ENCODE measurements at regions not wholly inside any gene's neighbourhood (a gene's known extent, or its start where the extent isn't known, plus 50 kb on each side); places are given as distances from the start of the nearest gene placed in this dataset.

- Histone ChIP-seq H3K27me3 (ENCODE audit: control insufficient read depth in 1 of 2, insufficient read depth in 2 of 2, low read length in 2 of 2) (no peaks in the 10 kb centered on the region), H3K36me3 (ENCODE audit: control insufficient read depth in 2 of 2, insufficient read depth in 2 of 2, low read length in 2 of 2) (no peaks in the 10 kb centered on the region), H3K4me1 (ENCODE audit: control insufficient read depth, insufficient read depth, low read length) (no peaks in the 10 kb centered on the region), H3K9me3 (ENCODE audit: control insufficient read depth in 2 of 2, low read length in 2 of 2) (peaks cover 0 to 5% of the 10 kb centered on the region in 2 donors), H3K9ac (ENCODE audit: low read length in 2 of 2) (no peak overlapping the region), H3K27ac (ENCODE audit: low read length) (no peak overlapping the region), H3K4me3 (ENCODE audit: low read length in 2 of 2) (no peak overlapping the region)
Observed at GRCh38 chr4:175109933-175110332, 191.8 kb downstream of the ADAM29 start.

- no peak overlapping the region for H3K4me3 ChIP-seq (ENCODE audit: low read length in 2 of 2)
- no peak overlapping the region for H3K27ac ChIP-seq (ENCODE audit: low read length)
Observed at GRCh38 chr4:175125410-175126068, 207.4 kb downstream of the ADAM29 start.

GRCh38 chr4:175127314-175127713 is 209.2 kb downstream of the ADAM29 start:
- Histone ChIP-seq H3K9ac (ENCODE audit: low read length in 2 of 2) (no peak overlapping the region), H3K27ac (ENCODE audit: low read length) (no peak overlapping the region), H3K4me3 (ENCODE audit: low read length in 2 of 2) (no peak overlapping the region), H3K9me3 (ENCODE audit: control insufficient read depth in 2 of 2, low read length in 2 of 2) (peaks cover 0 to 4% of the 10 kb centered on the region in 2 donors), H3K4me1 (ENCODE audit: control insufficient read depth, insufficient read depth, low read length) (no peaks in the 10 kb centered on the region), H3K27me3 (ENCODE audit: control insufficient read depth in 1 of 2, insufficient read depth in 2 of 2, low read length in 2 of 2) (no peaks in the 10 kb centered on the region), H3K36me3 (ENCODE audit: control insufficient read depth in 2 of 2, insufficient read depth in 2 of 2, low read length in 2 of 2) (no peaks in the 10 kb centered on the region)

More at GRCh38 chr4:175125410-175126068, 207.4 kb downstream of the ADAM29 start:
- peaks cover 0 to 10% of the 10 kb centered on the region in 2 donors for H3K9me3 ChIP-seq (ENCODE audit: control insufficient read depth in 2 of 2, low read length in 2 of 2)
- H3K27me3 ChIP-seq (ENCODE audit: control insufficient read depth in 1 of 2, insufficient read depth in 2 of 2, low read length in 2 of 2), result no peaks in the 10 kb centered on the region
- no peak overlapping the region for H3K9ac ChIP-seq (ENCODE audit: low read length in 2 of 2)
- no peaks in the 10 kb centered on the region for H3K36me3 ChIP-seq (ENCODE audit: control insufficient read depth in 2 of 2, insufficient read depth in 2 of 2, low read length in 2 of 2)
- no peaks in the 10 kb centered on the region for H3K4me1 ChIP-seq (ENCODE audit: control insufficient read depth, insufficient read depth, low read length)

- H3K4me1 ChIP-seq (ENCODE audit: control insufficient read depth, insufficient read depth, low read length), result no peaks in the 10 kb centered on the region
- no peak overlapping the region for H3K27ac ChIP-seq (ENCODE audit: low read length)
- no peak overlapping the region for H3K4me3 ChIP-seq (ENCODE audit: low read length in 2 of 2)
- no peak overlapping the region for H3K9ac ChIP-seq (ENCODE audit: low read length in 2 of 2)
- no peaks in the 10 kb centered on the region for H3K27me3 ChIP-seq (ENCODE audit: control insufficient read depth in 1 of 2, insufficient read depth in 2 of 2, low read length in 2 of 2)
- H3K9me3 ChIP-seq (ENCODE audit: control insufficient read depth in 2 of 2, low read length in 2 of 2), result no peaks in the 10 kb centered on the region
- H3K36me3 ChIP-seq (ENCODE audit: control insufficient read depth in 2 of 2, insufficient read depth in 2 of 2, low read length in 2 of 2), result no peaks in the 10 kb centered on the region
Observed at GRCh38 chr4:175129797-175130196, 211.6 kb downstream of the ADAM29 start.

- no peak overlapping the region for H3K9ac ChIP-seq (ENCODE audit: low read length in 2 of 2)
- no peaks in the 10 kb centered on the region for H3K27me3 ChIP-seq (ENCODE audit: control insufficient read depth in 1 of 2, insufficient read depth in 2 of 2, low read length in 2 of 2)
- H3K27ac ChIP-seq (ENCODE audit: low read length), result no peak overlapping the region
Observed at GRCh38 chr4:175139205-175139604, 221.0 kb downstream of the ADAM29 start.

GRCh38 chr4:175143116-175143515 is 225.0 kb downstream of the ADAM29 start:
- no peaks in the 10 kb centered on the region for H3K4me1 ChIP-seq (ENCODE audit: control insufficient read depth, insufficient read depth, low read length)
- no peak overlapping the region for H3K4me3 ChIP-seq (ENCODE audit: low read length in 2 of 2)
- no peaks in the 10 kb centered on the region for H3K9me3 ChIP-seq (ENCODE audit: control insufficient read depth in 2 of 2, low read length in 2 of 2)
- no peaks in the 10 kb centered on the region for H3K36me3 ChIP-seq (ENCODE audit: control insufficient read depth in 2 of 2, insufficient read depth in 2 of 2, low read length in 2 of 2)
- no peak overlapping the region for H3K27ac ChIP-seq (ENCODE audit: low read length)
- H3K27me3 ChIP-seq (ENCODE audit: control insufficient read depth in 1 of 2, insufficient read depth in 2 of 2, low read length in 2 of 2), result no peaks in the 10 kb centered on the region
- H3K9ac ChIP-seq (ENCODE audit: low read length in 2 of 2), result no peak overlapping the region

More at GRCh38 chr4:175139205-175139604, 221.0 kb downstream of the ADAM29 start:
- Histone ChIP-seq H3K4me1 (ENCODE audit: control insufficient read depth, insufficient read depth, low read length) (no peaks in the 10 kb centered on the region), H3K4me3 (ENCODE audit: low read length in 2 of 2) (no peak overlapping the region), H3K36me3 (ENCODE audit: control insufficient read depth in 2 of 2, insufficient read depth in 2 of 2, low read length in 2 of 2) (no peaks in the 10 kb centered on the region), H3K9me3 (ENCODE audit: control insufficient read depth in 2 of 2, low read length in 2 of 2) (no peaks in the 10 kb centered on the region)

- Histone ChIP-seq H3K4me1 (ENCODE audit: control insufficient read depth, insufficient read depth, low read length) (no peaks in the 10 kb centered on the region), H3K4me3 (ENCODE audit: low read length in 2 of 2) (no peak overlapping the region), H3K27ac (ENCODE audit: low read length) (no peak overlapping the region), H3K9me3 (ENCODE audit: control insufficient read depth in 2 of 2, low read length in 2 of 2) (no peaks in the 10 kb centered on the region), H3K27me3 (ENCODE audit: control insufficient read depth in 1 of 2, insufficient read depth in 2 of 2, low read length in 2 of 2) (no peaks in the 10 kb centered on the region), H3K36me3 (ENCODE audit: control insufficient read depth in 2 of 2, insufficient read depth in 2 of 2, low read length in 2 of 2) (no peaks in the 10 kb centered on the region), H3K9ac (ENCODE audit: low read length in 2 of 2) (no peak overlapping the region)
Observed at GRCh38 chr4:175146799-175147198, 228.6 kb downstream of the ADAM29 start.

- no peaks in the 10 kb centered on the region for H3K27me3 ChIP-seq (ENCODE audit: control insufficient read depth in 1 of 2, insufficient read depth in 2 of 2, low read length in 2 of 2)
- no peaks in the 10 kb centered on the region for H3K4me1 ChIP-seq (ENCODE audit: control insufficient read depth, insufficient read depth, low read length)
- no peaks in the 10 kb centered on the region for H3K36me3 ChIP-seq (ENCODE audit: control insufficient read depth in 2 of 2, insufficient read depth in 2 of 2, low read length in 2 of 2)
- no peak overlapping the region for H3K9ac ChIP-seq (ENCODE audit: low read length in 2 of 2)
- H3K9me3 ChIP-seq (ENCODE audit: control insufficient read depth in 2 of 2, low read length in 2 of 2), result no peaks in the 10 kb centered on the region
- H3K27ac ChIP-seq (ENCODE audit: low read length), result no peak overlapping the region
- no peak overlapping the region for H3K4me3 ChIP-seq (ENCODE audit: low read length in 2 of 2)
Observed at GRCh38 chr4:175147233-175147632, 229.1 kb downstream of the ADAM29 start.

GRCh38 chr4:175166020-175166419 is 247.9 kb downstream of the ADAM29 start:
- no peaks in the 10 kb centered on the region for H3K9me3 ChIP-seq (ENCODE audit: control insufficient read depth in 2 of 2, low read length in 2 of 2)
- no peaks in the 10 kb centered on the region for H3K4me1 ChIP-seq (ENCODE audit: control insufficient read depth, insufficient read depth, low read length)
- no peak overlapping the region for H3K27ac ChIP-seq (ENCODE audit: low read length)
- H3K27me3 ChIP-seq (ENCODE audit: control insufficient read depth in 1 of 2, insufficient read depth in 2 of 2, low read length in 2 of 2), result no peaks in the 10 kb centered on the region
- H3K36me3 ChIP-seq (ENCODE audit: control insufficient read depth in 2 of 2, insufficient read depth in 2 of 2, low read length in 2 of 2), result no peaks in the 10 kb centered on the region
- H3K4me3 ChIP-seq (ENCODE audit: low read length in 2 of 2), result no peak overlapping the region
- H3K9ac ChIP-seq (ENCODE audit: low read length in 2 of 2), result no peak overlapping the region

GRCh38 chr4:175176710-175177109 is 258.6 kb downstream of the ADAM29 start:
- no peak overlapping the region for H3K27ac ChIP-seq (ENCODE audit: low read length)
- H3K27me3 ChIP-seq (ENCODE audit: control insufficient read depth in 1 of 2, insufficient read depth in 2 of 2, low read length in 2 of 2), result no peaks in the 10 kb centered on the region

GRCh38 chr4:175190654-175191053 is 272.5 kb downstream of the ADAM29 start:
- no peaks in the 10 kb centered on the region for H3K9me3 ChIP-seq (ENCODE audit: control insufficient read depth in 2 of 2, low read length in 2 of 2)
- no peaks in the 10 kb centered on the region for H3K36me3 ChIP-seq (ENCODE audit: control insufficient read depth in 2 of 2, insufficient read depth in 2 of 2, low read length in 2 of 2)
- H3K27me3 ChIP-seq (ENCODE audit: control insufficient read depth in 1 of 2, insufficient read depth in 2 of 2, low read length in 2 of 2), result no peaks in the 10 kb centered on the region
- H3K4me3 ChIP-seq (ENCODE audit: low read length in 2 of 2), result no peak overlapping the region
- H3K9ac ChIP-seq (ENCODE audit: low read length in 2 of 2), result no peak overlapping the region
- no peaks in the 10 kb centered on the region for H3K4me1 ChIP-seq (ENCODE audit: control insufficient read depth, insufficient read depth, low read length)
- H3K27ac ChIP-seq (ENCODE audit: low read length), result no peak overlapping the region

More at GRCh38 chr4:175176710-175177109, 258.6 kb downstream of the ADAM29 start:
- no peaks in the 10 kb centered on the region for H3K9me3 ChIP-seq (ENCODE audit: control insufficient read depth in 2 of 2, low read length in 2 of 2)
- H3K4me3 ChIP-seq (ENCODE audit: low read length in 2 of 2), result no peak overlapping the region
- no peak overlapping the region for H3K9ac ChIP-seq (ENCODE audit: low read length in 2 of 2)
- H3K36me3 ChIP-seq (ENCODE audit: control insufficient read depth in 2 of 2, insufficient read depth in 2 of 2, low read length in 2 of 2), result no peaks in the 10 kb centered on the region
- H3K4me1 ChIP-seq (ENCODE audit: control insufficient read depth, insufficient read depth, low read length), result no peaks in the 10 kb centered on the region

Measured in stomach smooth muscle (tissue), 2 donors.